ENCODE measurements at regions not wholly inside any gene's neighbourhood (a gene's known extent, or its start where the extent isn't known, plus 50 kb on each side); places are given as distances from the start of the nearest gene placed in this dataset.

- Mint-ChIP-seq H3K27me3 (ENCODE audit: unreplicated experiment) (no peaks in the 10 kb centered on the region), H3K36me3 (ENCODE audit: unreplicated experiment) (no peaks in the 10 kb centered on the region), H3K27ac (ENCODE audit: unreplicated experiment) (no peak overlapping the region), H3K9me3 (ENCODE audit: unreplicated experiment) (peaks cover 2% of the 10 kb centered on the region), H3K4me1 (ENCODE audit: unreplicated experiment) (peaks cover 3% of the 10 kb centered on the region), H3K4me3 (ENCODE audit: unreplicated experiment) (no peak overlapping the region)
- TF ChIP-seq CTCF (IDR thresholded peaks at IDR 0.05) = no peak
- no peak for DNase-seq (ENCODE audit: extremely low spot score, unreplicated experiment)
Observed at GRCh38 chr12:93042283-93042682, 113.2 kb upstream of the EEA1 start.

- H3K27ac Mint-ChIP-seq (ENCODE audit: unreplicated experiment) = no peak overlapping the region
- no peak overlapping the region for H3K4me3 Mint-ChIP-seq (ENCODE audit: unreplicated experiment)
- H3K4me1 Mint-ChIP-seq (ENCODE audit: unreplicated experiment) = peaks cover 3% of the 10 kb centered on the region
- H3K27me3 Mint-ChIP-seq (ENCODE audit: unreplicated experiment) = no peaks in the 10 kb centered on the region
- no peak for DNase-seq (ENCODE audit: extremely low spot score, unreplicated experiment)
- TF ChIP-seq CTCF (IDR thresholded peaks at IDR 0.05) = no peak
- no peaks in the 10 kb centered on the region for H3K36me3 Mint-ChIP-seq (ENCODE audit: unreplicated experiment)
- H3K9me3 Mint-ChIP-seq (ENCODE audit: unreplicated experiment) = peaks cover 3% of the 10 kb centered on the region
Observed at GRCh38 chr12:93042684-93043083, 113.6 kb upstream of the EEA1 start.

GRCh38 chr12:93043192-93043876, 114.2 kb upstream of the EEA1 start:
- peaks cover 4% of the 10 kb centered on the region for H3K9me3 Mint-ChIP-seq (ENCODE audit: unreplicated experiment)
- no peak overlapping the region for H3K27ac Mint-ChIP-seq (ENCODE audit: unreplicated experiment)
- H3K36me3 Mint-ChIP-seq (ENCODE audit: unreplicated experiment) = no peaks in the 10 kb centered on the region
- DNase-seq (ENCODE audit: extremely low spot score, unreplicated experiment) = no peak
- H3K4me1 Mint-ChIP-seq (ENCODE audit: unreplicated experiment) = peaks cover 3% of the 10 kb centered on the region
- H3K4me3 Mint-ChIP-seq (ENCODE audit: unreplicated experiment) = no peak overlapping the region
- H3K27me3 Mint-ChIP-seq (ENCODE audit: unreplicated experiment) = no peaks in the 10 kb centered on the region
- no peak for TF ChIP-seq CTCF (IDR thresholded peaks at IDR 0.05)

GRCh38 chr12:93043877-93044209, 114.7 kb upstream of the EEA1 start:
- no peaks in the 10 kb centered on the region for H3K36me3 Mint-ChIP-seq (ENCODE audit: unreplicated experiment)
- no peaks in the 10 kb centered on the region for H3K27me3 Mint-ChIP-seq (ENCODE audit: unreplicated experiment)
- TF ChIP-seq CTCF (IDR thresholded peaks at IDR 0.05) = no peak
- peaks cover 6% of the 10 kb centered on the region for H3K9me3 Mint-ChIP-seq (ENCODE audit: unreplicated experiment)
- H3K4me1 Mint-ChIP-seq (ENCODE audit: unreplicated experiment) = peaks cover 3% of the 10 kb centered on the region
- no peak for DNase-seq (ENCODE audit: extremely low spot score, unreplicated experiment)
- H3K27ac Mint-ChIP-seq (ENCODE audit: unreplicated experiment) = no peak overlapping the region
- no peak overlapping the region for H3K4me3 Mint-ChIP-seq (ENCODE audit: unreplicated experiment)

- Mint-ChIP-seq H3K4me1 (ENCODE audit: unreplicated experiment) (peaks cover 29% of the 10 kb centered on the region), H3K27ac (ENCODE audit: unreplicated experiment) (no peak overlapping the region), H3K4me3 (ENCODE audit: unreplicated experiment) (no peak overlapping the region), H3K9me3 (ENCODE audit: unreplicated experiment) (peaks cover 6% of the 10 kb centered on the region), H3K36me3 (ENCODE audit: unreplicated experiment) (no peaks in the 10 kb centered on the region), H3K27me3 (ENCODE audit: unreplicated experiment) (no peaks in the 10 kb centered on the region)
- DNase-seq (ENCODE audit: extremely low spot score, unreplicated experiment) = no peak
- no peak for TF ChIP-seq CTCF (IDR thresholded peaks at IDR 0.05)
Observed at GRCh38 chr12:93047118-93047517, 118.0 kb upstream of the EEA1 start.
